Thymus (tissue), 11 donors: ENCODE measurements at regions not wholly inside any gene's neighbourhood (a gene's known extent, or its start where the extent isn't known, plus 50 kb on each side); places are given as distances from the start of the nearest gene placed in this dataset.

ENCODE experiments used
- DNase-seq, 9 donors: peaks; one replicate each; pipeline ENCODE4 v3.0.0-alpha.2; 2013; ENCODE audit warnings: low spot score in 9 of 9, low read depth in 6 of 9, missing footprints in 1 of 9
- H3K27ac ChIP-seq, 2 donors: one replicate each; pipeline ENCODE4 v1.5.1; 2013; ENCODE audit warnings: control low read depth in 1 of 2, low read depth in 1 of 2, low read length in 1 of 2, mild to moderate bottlenecking in 1 of 2, moderate library complexity in 1 of 2
- H3K27me3 ChIP-seq, 2 donors: one replicate each; pipeline ENCODE4 v1.5.1; 2013; ENCODE audit warnings: low read length in 1 of 2; ENCODE audit not compliant: control insufficient read depth in 2 of 2, insufficient read depth in 1 of 2
- H3K36me3 ChIP-seq, 2 donors: one replicate each; pipeline ENCODE4 v1.5.1; 2013; ENCODE audit warnings: low read length in 1 of 2, mild to moderate bottlenecking in 1 of 2, moderate library complexity in 1 of 2; ENCODE audit not compliant: control insufficient read depth in 2 of 2, insufficient read depth in 2 of 2
- H3K4me1 ChIP-seq, 2 donors: one replicate each; pipeline ENCODE4 v1.5.1; 2013; ENCODE audit warnings: low read length in 2 of 2; ENCODE audit not compliant: control insufficient read depth in 2 of 2, insufficient read depth in 2 of 2
- H3K4me3 ChIP-seq, 2 donors: one replicate each; pipeline ENCODE4 v1.5.1; 2013; ENCODE audit warnings: low read length in 2 of 2, control low read depth in 1 of 2, mild to moderate bottlenecking in 1 of 2
- H3K9me3 ChIP-seq, 2 donors: one replicate each; pipeline ENCODE4 v1.5.1; 2013; ENCODE audit warnings: low read length in 1 of 2, mild to moderate bottlenecking in 1 of 2; ENCODE audit not compliant: control insufficient read depth in 2 of 2, insufficient read depth in 1 of 2
- WGBS: extraction: QIAGEN DNeasy Blood & Tissue Kit; methylation state at CpG from one replicate; pipeline ENCODE4 v1.1.7; 2013; 5-methylcytosine and 5-hydroxymethylcytosine counted together
- donor health status: healthy.

GRCh38 chr15:95170561-95171380, 939.4 kb downstream of the MCTP2 start:
- Histone ChIP-seq H3K27me3 (no peaks in the 10 kb centered on the region), H3K36me3 (no peaks in the 10 kb centered on the region), H3K4me1 (no peaks in the 10 kb centered on the region), H3K9me3 (no peaks in the 10 kb centered on the region), H3K4me3 (no peak overlapping the region), H3K27ac (no peak overlapping the region)
- WGBS, result 33% methylated on average over 6 of the region's 6 CpGs
- no peak for DNase-seq

- H3K9me3 ChIP-seq, result no peaks in the 10 kb centered on the region
- H3K36me3 ChIP-seq, result no peaks in the 10 kb centered on the region
- no peak for DNase-seq
- no peak overlapping the region for H3K4me3 ChIP-seq
- 94% methylated on average over 3 of the region's 3 CpGs for WGBS
- H3K27me3 ChIP-seq, result no peaks in the 10 kb centered on the region
- H3K27ac ChIP-seq, result no peak overlapping the region
- no peaks in the 10 kb centered on the region for H3K4me1 ChIP-seq
Observed at GRCh38 chr15:95171564-95171963, 940.2 kb downstream of the MCTP2 start.

GRCh38 chr15:95174301-95175259, 943.2 kb downstream of the MCTP2 start:
- Histone ChIP-seq H3K27ac (no peak overlapping the region), H3K27me3 (no peaks in the 10 kb centered on the region), H3K4me3 (no peak overlapping the region), H3K9me3 (no peaks in the 10 kb centered on the region), H3K36me3 (no peaks in the 10 kb centered on the region), H3K4me1 (no peaks in the 10 kb centered on the region)
- WGBS, result 85% methylated on average over 9 of the region's 9 CpGs
- DNase-seq, result no peak

GRCh38 chr15:95175914-95176658, 944.7 kb downstream of the MCTP2 start:
- WGBS, result 77% methylated on average over 3 of the region's 3 CpGs
- DNase-seq, result no peak
- Histone ChIP-seq H3K27me3 (no peaks in the 10 kb centered on the region), H3K27ac (no peak overlapping the region), H3K36me3 (no peaks in the 10 kb centered on the region), H3K4me3 (no peak overlapping the region), H3K4me1 (no peaks in the 10 kb centered on the region), H3K9me3 (no peaks in the 10 kb centered on the region)

GRCh38 chr15:95176794-95177577, 945.6 kb downstream of the MCTP2 start:
- no peak for DNase-seq
- H3K4me1 ChIP-seq, result no peaks in the 10 kb centered on the region
- H3K27me3 ChIP-seq, result no peaks in the 10 kb centered on the region
- no peaks in the 10 kb centered on the region for H3K9me3 ChIP-seq
- no peaks in the 10 kb centered on the region for H3K36me3 ChIP-seq
- H3K4me3 ChIP-seq, result no peak overlapping the region
- WGBS, result 74% methylated on average over 6 of the region's 6 CpGs
- H3K27ac ChIP-seq, result no peak overlapping the region

- Histone ChIP-seq H3K4me1 (no peaks in the 10 kb centered on the region), H3K27me3 (no peaks in the 10 kb centered on the region), H3K4me3 (no peak overlapping the region), H3K27ac (no peak overlapping the region), H3K9me3 (no peaks in the 10 kb centered on the region), H3K36me3 (no peaks in the 10 kb centered on the region)
- no peak for DNase-seq
Observed at GRCh38 chr15:95180530-95180929, 949.2 kb downstream of the MCTP2 start.

GRCh38 chr15:95182091-95182490, 950.7 kb downstream of the MCTP2 start:
- no peaks in the 10 kb centered on the region for H3K27me3 ChIP-seq
- H3K27ac ChIP-seq, result no peak overlapping the region
- H3K9me3 ChIP-seq, result no peaks in the 10 kb centered on the region
- H3K4me1 ChIP-seq, result no peaks in the 10 kb centered on the region
- DNase-seq, result no peak
- no peak overlapping the region for H3K4me3 ChIP-seq
- H3K36me3 ChIP-seq, result no peaks in the 10 kb centered on the region
- WGBS, result 93% methylated on average over 1 of the region's 1 CpG

GRCh38 chr15:95192923-95193322, 961.6 kb downstream of the MCTP2 start:
- H3K9me3 ChIP-seq, result no peaks in the 10 kb centered on the region
- no peak overlapping the region for H3K4me3 ChIP-seq
- no peaks in the 10 kb centered on the region for H3K36me3 ChIP-seq
- no peak for DNase-seq
- no peak overlapping the region for H3K27ac ChIP-seq
- H3K4me1 ChIP-seq, result no peaks in the 10 kb centered on the region
- H3K27me3 ChIP-seq, result no peaks in the 10 kb centered on the region
